ENCODE measurements at regions not wholly inside any gene's neighbourhood (a gene's known extent, or its start where the extent isn't known, plus 50 kb on each side); places are given as distances from the start of the nearest gene placed in this dataset.
A peak's percentile ranks its signal among the peaks of the same experiment; 100 is the strongest.

- TF ChIP-seq EZH2 (IDR thresholded peaks at IDR 0.05; ENCODE audit: low read depth) = no peak
- TF ChIP-seq CTCF (conservative IDR thresholded peaks at IDR 0.05) = no peak
- DNase-seq = no peak
These were observed 1006.9 kb upstream of the PRMT6 start for GRCh38 chr1:106049595-106049994.

GRCh38 chr1:106055855-106056254, 1000.6 kb upstream of the PRMT6 start:
- H3K27ac ChIP-seq = no peak overlapping the region
- intact Hi-C loops (cut with micrococcal nuclease; ENCODE audit: unreplicated experiment) = no loop called here
- H3K9me3 ChIP-seq (ENCODE audit: insufficient read depth, low read depth) = no peaks in the 10 kb centered on the region
- H3K4me3 ChIP-seq = no peak overlapping the region
- H2AFZ ChIP-seq = 0 out of 2 replicates have a peak overlapping the region, but pooled peaks have one; percentile 3
- no peaks in the 10 kb centered on the region for H3K79me2 ChIP-seq (ENCODE audit: low read depth)
- H3K9me2 ChIP-seq (ENCODE audit: insufficient read depth) = no peaks in the 10 kb centered on the region
- no peaks in the 10 kb centered on the region for H4K20me1 ChIP-seq (ENCODE audit: insufficient read depth)
- TF ChIP-seq EZH2 (IDR thresholded peaks at IDR 0.05; ENCODE audit: low read depth) = no peak
- no peak for TF ChIP-seq CTCF (conservative IDR thresholded peaks at IDR 0.05)
- H3F3A ChIP-seq (ENCODE audit: insufficient read depth, low read depth) = no peaks in the 10 kb centered on the region
- BruUV-seq (replicated peaks) = no TSS peak
- no peaks in the 10 kb centered on the region for H3K4me1 ChIP-seq (replicated peaks; ENCODE audit: insufficient read depth)
- CTCF ChIA-PET = no interaction called here
- no peak for DNase-seq
- no peak overlapping the region for H3K4me2 ChIP-seq
- POLR2A ChIA-PET (ENCODE audit: unreplicated experiment) = interaction anchor here (0.7 kb wide), 1 partner anchor 100 kb away, joined by 7 read pairs; no protein-coding TSS in a partner anchor
- no peaks in the 10 kb centered on the region for H3K36me3 ChIP-seq (ENCODE audit: low read depth)
- H3K27me3 ChIP-seq (ENCODE audit: insufficient read depth, low read depth) = no peaks in the 10 kb centered on the region

More at GRCh38 chr1:106049595-106049994, 1006.9 kb upstream of the PRMT6 start:
- no peaks in the 10 kb centered on the region for H3K9me2 ChIP-seq (ENCODE audit: insufficient read depth)
- intact Hi-C loops (cut with micrococcal nuclease; ENCODE audit: unreplicated experiment) = no loop called here
- no peaks in the 10 kb centered on the region for H3K4me1 ChIP-seq (replicated peaks; ENCODE audit: insufficient read depth)
- no peaks in the 10 kb centered on the region for H3K36me3 ChIP-seq (ENCODE audit: low read depth)
- H3K4me2 ChIP-seq = no peak overlapping the region
- H3K9me3 ChIP-seq (ENCODE audit: insufficient read depth, low read depth) = no peaks in the 10 kb centered on the region
- no peak overlapping the region for H2AFZ ChIP-seq
- no peaks in the 10 kb centered on the region for H3F3A ChIP-seq (ENCODE audit: insufficient read depth, low read depth)
- H3K27me3 ChIP-seq (ENCODE audit: insufficient read depth, low read depth) = no peaks in the 10 kb centered on the region
- no peaks in the 10 kb centered on the region for H3K79me2 ChIP-seq (ENCODE audit: low read depth)
- no peak overlapping the region for H3K4me3 ChIP-seq
- no peak overlapping the region for H3K27ac ChIP-seq
- ChIA-PET POLR2A (ENCODE audit: unreplicated experiment) (no interaction called here), CTCF (no interaction called here)
- BruUV-seq (replicated peaks) = no TSS peak
- H4K20me1 ChIP-seq (ENCODE audit: insufficient read depth) = no peaks in the 10 kb centered on the region

GRCh38 chr1:106061586-106062495, 994.6 kb upstream of the PRMT6 start:
- H4K20me1 ChIP-seq (ENCODE audit: insufficient read depth) = no peaks in the 10 kb centered on the region
- H3K79me2 ChIP-seq (ENCODE audit: low read depth) = no peaks in the 10 kb centered on the region
- no peak for TF ChIP-seq EZH2 (IDR thresholded peaks at IDR 0.05; ENCODE audit: low read depth)
- no peak for TF ChIP-seq CTCF (conservative IDR thresholded peaks at IDR 0.05)
- H3K4me2 ChIP-seq = no peak overlapping the region
- no peak overlapping the region for H3K27ac ChIP-seq
- H3K4me1 ChIP-seq (replicated peaks; ENCODE audit: insufficient read depth) = no peaks in the 10 kb centered on the region
- CTCF ChIA-PET = no interaction called here
- POLR2A ChIA-PET (ENCODE audit: unreplicated experiment) = no interaction called here
- intact Hi-C loops (cut with micrococcal nuclease; ENCODE audit: unreplicated experiment) = no loop called here
- H2AFZ ChIP-seq = no peak overlapping the region
- no peak overlapping the region for H3K4me3 ChIP-seq
- no peaks in the 10 kb centered on the region for H3K9me2 ChIP-seq (ENCODE audit: insufficient read depth)
- no peaks in the 10 kb centered on the region for H3K27me3 ChIP-seq (ENCODE audit: insufficient read depth, low read depth)
- no peak for DNase-seq
- H3K9me3 ChIP-seq (ENCODE audit: insufficient read depth, low read depth) = no peaks in the 10 kb centered on the region
- H3K36me3 ChIP-seq (ENCODE audit: low read depth) = no peaks in the 10 kb centered on the region
- H3F3A ChIP-seq (ENCODE audit: insufficient read depth, low read depth) = no peaks in the 10 kb centered on the region
- no TSS peak for BruUV-seq (replicated peaks)

Data from PC-9 (cell line).